ENCODE measurements at regions not wholly inside any gene's neighbourhood (a gene's known extent, or its start where the extent isn't known, plus 50 kb on each side); places are given as distances from the start of the nearest gene placed in this dataset.

- DNase-seq (ENCODE audit: low read depth): no peak
- H3K4me3 ChIP-seq (ENCODE audit: low read depth, low read length): no peak overlapping the region
- no peak for TF ChIP-seq CTCF (IDR thresholded peaks at IDR 0.05; ENCODE audit: insufficient read depth, low read length)
Measured at GRCh38 chr9:24841993-24842392, 296.3 kb upstream of the IZUMO3 start.

GRCh38 chr9:24832307-24832706 lies 286.6 kb upstream of the IZUMO3 start:
- peak; percentile 29 for TF ChIP-seq CTCF (IDR thresholded peaks at IDR 0.05; ENCODE audit: insufficient read depth, low read length)
- no peak for DNase-seq (ENCODE audit: low read depth)
- H3K4me3 ChIP-seq (ENCODE audit: low read depth, low read length): no peak overlapping the region

DNA sequence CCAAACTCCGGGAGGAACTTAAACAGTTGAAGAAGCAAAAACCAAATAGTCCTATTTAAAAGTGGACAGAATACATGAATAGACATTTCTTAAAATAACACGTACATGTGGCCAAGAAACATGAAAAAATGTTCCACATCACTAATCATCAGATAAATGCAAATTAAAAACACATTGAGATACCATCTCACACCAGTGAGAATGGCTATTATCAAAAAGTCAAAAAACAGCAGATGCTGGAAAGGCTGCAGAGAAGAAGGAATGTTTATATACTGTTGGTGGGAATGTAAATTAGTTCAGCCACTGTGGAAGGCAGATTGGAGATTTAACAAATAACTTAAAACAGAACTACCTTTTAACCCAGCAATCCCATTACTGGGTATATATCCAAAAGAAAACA lies 283.0 kb upstream of the IZUMO3 start:
- no peak overlapping the region for H3K4me3 ChIP-seq (ENCODE audit: low read depth, low read length)
- TF ChIP-seq CTCF (IDR thresholded peaks at IDR 0.05; ENCODE audit: insufficient read depth, low read length): no peak
- DNase-seq (ENCODE audit: low read depth): no peak

- no peak for TF ChIP-seq CTCF (IDR thresholded peaks at IDR 0.05; ENCODE audit: insufficient read depth, low read length)
- DNase-seq (ENCODE audit: low read depth): no peak
- H3K4me3 ChIP-seq (ENCODE audit: low read depth, low read length): no peak overlapping the region
Measured at GRCh38 chr9:24824607-24825006, 278.9 kb upstream of the IZUMO3 start.

GRCh38 chr9:24820196-24820595 lies 274.5 kb upstream of the IZUMO3 start:
- DNase-seq (ENCODE audit: low read depth): no peak
- TF ChIP-seq CTCF (IDR thresholded peaks at IDR 0.05; ENCODE audit: insufficient read depth, low read length): no peak
- H3K4me3 ChIP-seq (ENCODE audit: low read depth, low read length): no peak overlapping the region

- no peak overlapping the region for H3K4me3 ChIP-seq (ENCODE audit: low read depth, low read length)
- TF ChIP-seq CTCF (IDR thresholded peaks at IDR 0.05; ENCODE audit: insufficient read depth, low read length): no peak
- DNase-seq (ENCODE audit: low read depth): no peak
Measured at GRCh38 chr9:24817756-24818155, 272.1 kb upstream of the IZUMO3 start.

DNA sequence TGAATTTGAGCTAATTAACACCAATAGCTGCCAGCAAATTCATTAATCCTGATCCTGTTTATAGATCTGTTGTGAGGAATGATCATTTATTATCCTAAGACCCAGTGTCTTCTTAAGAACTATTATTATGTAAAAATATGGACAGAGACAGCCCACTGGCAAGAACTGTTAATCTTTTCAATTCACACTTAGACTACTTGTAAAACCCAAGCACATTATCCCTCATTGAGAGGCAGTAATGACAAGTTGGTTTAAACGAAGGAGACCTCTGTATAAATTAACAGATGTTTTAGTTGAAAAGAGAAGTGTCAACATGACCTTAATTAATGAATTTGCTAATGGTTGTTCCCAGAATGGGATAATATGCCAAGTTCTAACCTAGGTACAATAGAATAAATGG lies 270.3 kb upstream of the IZUMO3 start:
- DNase-seq (ENCODE audit: low read depth): no peak
- no peak for TF ChIP-seq CTCF (IDR thresholded peaks at IDR 0.05; ENCODE audit: insufficient read depth, low read length)
- H3K4me3 ChIP-seq (ENCODE audit: low read depth, low read length): no peak overlapping the region
